Keratinocyte (primary cell): ENCODE measurements at regions not wholly inside any gene's neighbourhood (a gene's known extent, or its start where the extent isn't known, plus 50 kb on each side); places are given as distances from the start of the nearest gene placed in this dataset.

Source experiments
- DNase-seq: peaks from one replicate; pipeline ENCODE4 v3.0.0-alpha.2; 2011; ENCODE audit warnings: low read depth, missing footprints, low spot score
- FAIRE-seq: peaks from 2 replicates; lab custom pipeline; 2011; peaks lifted over from hg19 to GRCh38; lab: Jason Lieb, UNC
- H2AFZ ChIP-seq: 2 replicates; pipeline ENCODE4 v1.6.0; 2012; ENCODE audit warnings: low read length, control low read depth, inconsistent platforms; ENCODE audit not compliant: control insufficient read depth
- H3K27ac ChIP-seq: 2 replicates; pipeline ENCODE4 v1.5.1; 2011; ENCODE audit warnings: low read length; ENCODE audit not compliant: control insufficient read depth, insufficient read depth
- H3K27me3 ChIP-seq: 3 replicates; pipeline ENCODE4 v1.6.0; 2011; ENCODE audit warnings: low read length; ENCODE audit not compliant: control insufficient read depth, insufficient read depth; ENCODE audit errors: extremely low read depth
- H3K36me3 ChIP-seq, 2 experiments: 2 replicates in 1 of 2; 3 replicates in 1 of 2; pipeline ENCODE4 v1.5.1; 2011; ENCODE audit warnings: low read length in 2 of 2, mild to moderate bottlenecking in 1 of 2; ENCODE audit not compliant: control insufficient read depth in 2 of 2, insufficient read depth in 2 of 2; ENCODE audit errors: extremely low read depth in 1 of 2
- H3K4me1 ChIP-seq: 3 replicates; pipeline ENCODE4 v1.5.1; 2011; ENCODE audit warnings: low read length; ENCODE audit not compliant: control insufficient read depth, insufficient read depth; ENCODE audit errors: extremely low read depth
- H3K4me2 ChIP-seq: 3 replicates; pipeline ENCODE4 v1.6.0; 2011; ENCODE audit warnings: low read depth, low read length; ENCODE audit not compliant: control insufficient read depth, insufficient read depth; ENCODE audit errors: extremely low read depth
- H3K4me3 ChIP-seq, 3 experiments: fragments of 200-600 bp in 1 of 3; sonication (generic) in 1 of 3; 2 replicates in 2 of 3; 3 replicates in 1 of 3; pipeline ENCODE4 v1.5.1; 2011 to 2016; ENCODE audit warnings: low read length in 3 of 3, mild to moderate bottlenecking in 3 of 3, control low read depth in 2 of 3, inconsistent platforms in 1 of 3, low read depth in 1 of 3, mixed read lengths in 1 of 3, mixed run types in 1 of 3, moderate library complexity in 1 of 3; ENCODE audit not compliant: control insufficient read depth in 2 of 3, insufficient read depth in 2 of 3; ENCODE audit errors: extremely low read depth in 1 of 3
- H3K79me2 ChIP-seq: 2 replicates; pipeline ENCODE4 v1.6.0; 2012; ENCODE audit warnings: low read length; ENCODE audit not compliant: control insufficient read depth, insufficient read depth
- H3K9ac ChIP-seq: 3 replicates; pipeline ENCODE4 v1.6.0; 2011; ENCODE audit warnings: low read length; ENCODE audit not compliant: control insufficient read depth, insufficient read depth; ENCODE audit errors: extremely low read depth
- H3K9me1 ChIP-seq: 3 replicates; pipeline ENCODE4 v1.6.0; 2011; ENCODE audit warnings: low read length; ENCODE audit not compliant: control insufficient read depth, insufficient read depth; ENCODE audit errors: extremely low read depth
- H3K9me3 ChIP-seq: 2 replicates; pipeline ENCODE4 v1.5.1; 2012; ENCODE audit warnings: low read depth, low read length; ENCODE audit not compliant: control insufficient read depth
- H4K20me1 ChIP-seq: 3 replicates; pipeline ENCODE4 v1.6.0; 2011; ENCODE audit warnings: low read length; ENCODE audit not compliant: control insufficient read depth, insufficient read depth; ENCODE audit errors: extremely low read depth
- EZH2 ChIP-seq: IDR thresholded peaks from one replicate; pipeline ENCODE4 v1.6.1; 2012; ENCODE audit warnings: inconsistent platforms, mild to moderate bottlenecking, low read length, moderate library complexity
- dilution Hi-C: fragments of 300-500 bp; cut with MboI; formaldehyde crosslinking; loops from one replicate; pipeline ENCODE4 v1.7.0; 2020; ENCODE audit warnings: low sequenced_read_pairs; ENCODE audit not compliant: extremely low pct_ligation_motif_present
- TF ChIP-seq, protein P1 (sequence below), 3 experiments: IDR thresholded peaks in 1 of 3; conservative IDR thresholded peaks in 1 of 3; optimal IDR thresholded peaks in 1 of 3; 2 replicates in 2 of 3; 3 replicates in 1 of 3; pipeline versions ENCODE3 to v1.5.1; 2011; ENCODE audit warnings: low read length in 3 of 3, mild to moderate bottlenecking in 3 of 3, moderate library complexity in 2 of 3, control low read depth in 1 of 3, inconsistent platforms in 1 of 3; ENCODE audit not compliant: insufficient read depth in 2 of 3; ENCODE audit errors: extremely low read depth in 1 of 3

DNA sequence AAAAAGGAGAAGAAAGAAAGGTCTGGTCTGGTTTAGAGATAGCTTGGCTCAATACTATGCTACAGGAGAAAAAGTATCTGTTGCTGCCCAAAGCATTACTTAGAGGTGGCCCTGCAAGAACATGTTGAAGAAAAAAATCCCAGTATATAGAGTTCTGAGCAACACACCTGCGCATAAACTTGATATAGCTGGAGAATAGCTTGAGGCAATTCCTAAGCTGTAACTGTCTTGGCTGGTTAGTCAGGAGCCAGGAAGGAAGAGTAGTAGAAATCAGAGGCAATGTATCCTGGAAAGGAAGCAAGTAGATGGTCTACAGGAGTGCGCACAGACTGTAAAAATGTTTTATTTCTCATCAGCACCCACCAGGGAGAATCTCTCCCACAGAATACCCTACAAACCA, 209.7 kb downstream of the SLITRK1 start:
- Histone ChIP-seq H3K4me2 (no peak overlapping the region), H3K79me2 (no peaks in the 10 kb centered on the region), H3K36me3 (no peaks in the 10 kb centered on the region), H3K9me3 (no peaks in the 10 kb centered on the region), H3K27me3 (no peaks in the 10 kb centered on the region), H3K4me1 (no peaks in the 10 kb centered on the region), H3K27ac (no peak overlapping the region), H2AFZ (no peak overlapping the region), H3K9ac (no peak overlapping the region), H3K9me1 (no peaks in the 10 kb centered on the region), H4K20me1 (no peaks in the 10 kb centered on the region), H3K4me3 (no peak overlapping the region)
- no peak for FAIRE-seq
- dilution Hi-C loops, result no loop called here
- TF ChIP-seq, protein P1, sequence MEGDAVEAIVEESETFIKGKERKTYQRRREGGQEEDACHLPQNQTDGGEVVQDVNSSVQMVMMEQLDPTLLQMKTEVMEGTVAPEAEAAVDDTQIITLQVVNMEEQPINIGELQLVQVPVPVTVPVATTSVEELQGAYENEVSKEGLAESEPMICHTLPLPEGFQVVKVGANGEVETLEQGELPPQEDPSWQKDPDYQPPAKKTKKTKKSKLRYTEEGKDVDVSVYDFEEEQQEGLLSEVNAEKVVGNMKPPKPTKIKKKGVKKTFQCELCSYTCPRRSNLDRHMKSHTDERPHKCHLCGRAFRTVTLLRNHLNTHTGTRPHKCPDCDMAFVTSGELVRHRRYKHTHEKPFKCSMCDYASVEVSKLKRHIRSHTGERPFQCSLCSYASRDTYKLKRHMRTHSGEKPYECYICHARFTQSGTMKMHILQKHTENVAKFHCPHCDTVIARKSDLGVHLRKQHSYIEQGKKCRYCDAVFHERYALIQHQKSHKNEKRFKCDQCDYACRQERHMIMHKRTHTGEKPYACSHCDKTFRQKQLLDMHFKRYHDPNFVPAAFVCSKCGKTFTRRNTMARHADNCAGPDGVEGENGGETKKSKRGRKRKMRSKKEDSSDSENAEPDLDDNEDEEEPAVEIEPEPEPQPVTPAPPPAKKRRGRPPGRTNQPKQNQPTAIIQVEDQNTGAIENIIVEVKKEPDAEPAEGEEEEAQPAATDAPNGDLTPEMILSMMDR (optimal IDR thresholded peaks at IDR 0.05 in 1 of 3, IDR thresholded peaks at IDR 0.05 in 1 of 3, conservative IDR thresholded peaks at IDR 0.05 in 1 of 3; ENCODE audit: extremely low read depth in 1 of 3, insufficient read depth in 2 of 3, low read length in 3 of 3), result no peak
- no peak for TF ChIP-seq EZH2
- DNase-seq, result no peak

DNA sequence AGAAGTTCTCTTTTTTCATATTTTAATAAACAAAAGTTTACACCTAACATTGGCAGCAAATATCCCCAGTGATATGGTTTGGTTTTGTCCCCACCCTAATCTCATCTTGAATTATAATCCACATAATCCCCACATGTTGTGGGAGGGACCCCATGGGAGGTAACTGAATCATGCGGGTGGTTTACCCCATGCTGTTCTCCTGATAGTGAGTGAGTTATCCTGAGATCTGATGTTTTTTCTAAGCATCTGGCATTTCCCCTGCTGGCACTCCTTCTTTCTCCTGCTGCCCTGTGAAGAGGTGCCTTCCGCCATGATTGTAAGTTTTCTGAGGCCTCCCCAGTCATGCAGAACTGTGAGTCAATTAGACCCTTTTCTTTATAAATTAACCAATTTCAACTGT, 214.7 kb downstream of the SLITRK1 start:
- Histone ChIP-seq H3K9me3 (no peaks in the 10 kb centered on the region), H3K4me2 (no peak overlapping the region), H3K79me2 (no peaks in the 10 kb centered on the region), H3K27me3 (no peaks in the 10 kb centered on the region), H3K36me3 (no peaks in the 10 kb centered on the region), H3K4me1 (no peaks in the 10 kb centered on the region), H4K20me1 (no peaks in the 10 kb centered on the region), H3K9me1 (no peaks in the 10 kb centered on the region), H3K4me3 (no peak overlapping the region), H3K9ac (no peak overlapping the region), H2AFZ (no peak overlapping the region), H3K27ac (no peak overlapping the region)
- FAIRE-seq, result no peak
- dilution Hi-C loops, result no loop called here
- no peak for TF ChIP-seq EZH2
- TF ChIP-seq, protein P1 (optimal IDR thresholded peaks at IDR 0.05 in 1 of 3, IDR thresholded peaks at IDR 0.05 in 1 of 3, conservative IDR thresholded peaks at IDR 0.05 in 1 of 3; ENCODE audit: extremely low read depth in 1 of 3, insufficient read depth in 2 of 3, low read length in 3 of 3), result no peak
- no peak for DNase-seq
